Prostate gland (tissue), 2 donors: ENCODE measurements at regions not wholly inside any gene's neighbourhood (a gene's known extent, or its start where the extent isn't known, plus 50 kb on each side); places are given as distances from the start of the nearest gene placed in this dataset.

ENCODE experiments used
- DNase-seq: peaks from one replicate; pipeline ENCODE4 v3.0.0-alpha.2; 2019; ENCODE audit warnings: low spot score
- H3K27ac ChIP-seq, 2 donors: fragments of 200-600 bp; sonication (generic); 2 replicates each; pipeline ENCODE4 v1.5.1; 2017 to 2019
- H3K27me3 ChIP-seq: fragments of 200-600 bp; sonication (generic); replicated peaks from 2 replicates; pipeline ENCODE4 v1.5.1; 2019; ENCODE audit not compliant: insufficient read depth
- H3K36me3 ChIP-seq, 2 donors: fragments of 200-600 bp; sonication (generic); 1 replicate in 1 of 2; 2 replicates in 1 of 2; pipeline versions ENCODE4 v1.5.1 to v1.8.1; 2017 to 2019
- H3K4me1 ChIP-seq: fragments of 200-600 bp; sonication (generic); replicated peaks from 2 replicates; pipeline ENCODE4 v1.5.1; 2019
- H3K4me3 ChIP-seq, 2 donors: fragments of 200-600 bp; sonication (generic); 2 replicates each; pipeline ENCODE4 v1.5.1; 2017 to 2019
- H3K9me3 ChIP-seq: fragments of 200-600 bp; sonication (generic); 2 replicates; pipeline ENCODE4 v1.5.1; 2017
- POLR2A ChIP-seq: fragments of 450-650 bp; IDR thresholded peaks from one replicate; pipeline ENCODE4 v1.6.1; 2016; ENCODE audit warnings: antibody characterized with exemption, mild to moderate bottlenecking
- POLR2AphosphoS5 ChIP-seq: sonication (generic); formaldehyde crosslinking; IDR thresholded peaks from one replicate; pipeline ENCODE4 v1.6.1; 2017; ENCODE audit warnings: antibody characterized with exemption
- WGBS: methylation state at CpG from one replicate; pipeline ENCODE4 v1.1.5; 2018; 5-methylcytosine and 5-hydroxymethylcytosine counted together
- intact Hi-C: fragments of 100-400 bp; cut with DNase I; formaldehyde crosslinking; loops from one replicate; pipeline ENCODE4 v1.14.2; 2022
- TF ChIP-seq, protein P1 (sequence below), 4 experiments: fragments of 200-600 bp in 2 of 4; fragments of 450-650 bp in 2 of 4; sonication (generic) in 2 of 4; IDR thresholded peaks; 1 replicate in 3 of 4; 2 replicates in 1 of 4; pipeline ENCODE4 v1.5.1; 2016 to 2019; ENCODE audit warnings: antibody characterized with exemption in 4 of 4, mild to moderate bottlenecking in 2 of 4, moderate library complexity in 2 of 4

DNA sequence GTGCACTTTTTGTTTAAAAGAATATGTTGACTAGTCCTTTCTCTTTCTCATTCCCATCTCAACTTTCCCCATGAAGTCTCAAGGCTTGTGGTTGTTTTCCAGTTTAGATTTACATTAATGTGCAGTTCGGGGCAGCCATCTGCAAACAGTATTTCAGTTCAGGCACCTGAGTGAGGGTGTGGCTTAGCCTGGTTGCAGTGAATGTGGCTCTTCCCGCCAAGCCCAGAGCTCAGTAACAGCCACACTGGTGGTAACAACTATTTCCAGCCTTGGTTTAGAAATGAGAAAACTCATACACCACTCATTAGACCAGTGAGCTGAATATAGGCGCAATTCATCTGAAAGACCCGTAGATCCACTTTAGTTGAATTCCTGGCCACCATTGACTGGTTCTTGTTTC, 394.3 kb downstream of the CMPK2 start:
- no peak overlapping the region for H3K27ac ChIP-seq
- 81% methylated on average over 4 of the region's 4 CpGs for WGBS

DNA sequence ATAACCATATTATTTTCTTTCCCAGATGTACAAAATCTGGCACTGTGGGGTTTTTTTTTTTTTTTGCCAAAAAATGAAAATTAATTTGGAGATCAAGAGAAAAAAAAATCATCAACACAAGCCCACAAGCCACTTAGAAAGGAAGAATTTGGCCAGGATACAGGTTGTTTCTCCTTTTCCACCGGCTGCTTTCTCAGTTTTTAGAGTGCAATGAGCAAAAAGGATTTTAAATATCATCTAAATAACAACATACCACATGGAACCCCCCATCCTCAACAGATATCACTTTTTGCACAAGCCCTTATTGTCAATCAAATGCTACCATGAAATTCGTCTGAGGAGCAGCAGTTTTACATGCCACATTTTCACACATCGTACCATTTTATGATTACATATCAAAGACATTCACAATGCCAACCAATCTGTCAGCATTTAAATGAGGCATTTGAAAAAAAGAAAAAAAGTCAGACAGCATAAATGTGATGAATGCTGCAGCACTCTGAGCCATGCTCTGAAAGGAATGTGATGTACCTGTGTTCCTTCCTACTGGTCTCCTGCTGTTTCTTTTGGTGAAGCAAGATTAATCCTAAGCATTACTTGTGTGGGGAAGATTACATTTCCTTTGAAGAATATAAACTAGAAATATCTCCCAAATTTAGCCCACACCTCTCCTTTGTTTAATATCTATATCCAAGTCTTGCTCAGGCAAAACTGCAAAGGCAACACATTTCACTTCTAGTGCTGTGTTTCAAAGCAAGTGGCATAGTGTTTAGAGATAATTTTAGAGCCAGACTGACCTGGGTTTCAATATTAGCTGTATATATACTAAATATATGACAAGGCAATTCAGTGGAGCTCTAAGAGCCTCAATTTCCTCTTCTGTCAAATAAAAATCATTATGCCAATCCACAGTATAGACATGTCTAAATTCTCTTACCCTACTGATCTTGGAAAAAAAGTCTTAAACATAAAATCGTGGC, 391.3 kb downstream of the CMPK2 start:
- no peak for DNase-seq
- Histone ChIP-seq H3K9me3 (no peaks in the 10 kb centered on the region), H3K27ac (no peak overlapping the region), H3K4me1 (no peaks in the 10 kb centered on the region), H3K4me3 (no peak overlapping the region), H3K36me3 (no peaks in the 10 kb centered on the region), H3K27me3 (no peaks in the 10 kb centered on the region)
- intact Hi-C loops, result no loop called here
- TF ChIP-seq POLR2AphosphoS5, result no peak
- TF ChIP-seq POLR2A, result no peak
- TF ChIP-seq, protein P1, sequence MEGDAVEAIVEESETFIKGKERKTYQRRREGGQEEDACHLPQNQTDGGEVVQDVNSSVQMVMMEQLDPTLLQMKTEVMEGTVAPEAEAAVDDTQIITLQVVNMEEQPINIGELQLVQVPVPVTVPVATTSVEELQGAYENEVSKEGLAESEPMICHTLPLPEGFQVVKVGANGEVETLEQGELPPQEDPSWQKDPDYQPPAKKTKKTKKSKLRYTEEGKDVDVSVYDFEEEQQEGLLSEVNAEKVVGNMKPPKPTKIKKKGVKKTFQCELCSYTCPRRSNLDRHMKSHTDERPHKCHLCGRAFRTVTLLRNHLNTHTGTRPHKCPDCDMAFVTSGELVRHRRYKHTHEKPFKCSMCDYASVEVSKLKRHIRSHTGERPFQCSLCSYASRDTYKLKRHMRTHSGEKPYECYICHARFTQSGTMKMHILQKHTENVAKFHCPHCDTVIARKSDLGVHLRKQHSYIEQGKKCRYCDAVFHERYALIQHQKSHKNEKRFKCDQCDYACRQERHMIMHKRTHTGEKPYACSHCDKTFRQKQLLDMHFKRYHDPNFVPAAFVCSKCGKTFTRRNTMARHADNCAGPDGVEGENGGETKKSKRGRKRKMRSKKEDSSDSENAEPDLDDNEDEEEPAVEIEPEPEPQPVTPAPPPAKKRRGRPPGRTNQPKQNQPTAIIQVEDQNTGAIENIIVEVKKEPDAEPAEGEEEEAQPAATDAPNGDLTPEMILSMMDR (IDR thresholded peaks at IDR 0.05), result no peak
- 56% methylated on average over 4 of the region's 4 CpGs for WGBS

More for the DNA sequence above, 394.3 kb downstream of the CMPK2 start:
- intact Hi-C loops, result no loop called here
- H3K4me1 ChIP-seq, result no peaks in the 10 kb centered on the region
- no peak for DNase-seq
- H3K27me3 ChIP-seq, result no peaks in the 10 kb centered on the region
- TF ChIP-seq POLR2A, result no peak
- TF ChIP-seq POLR2AphosphoS5, result no peak
- TF ChIP-seq, protein P1 (IDR thresholded peaks at IDR 0.05), result no peak
- H3K36me3 ChIP-seq, result no peaks in the 10 kb centered on the region
- no peak overlapping the region for H3K4me3 ChIP-seq
- no peaks in the 10 kb centered on the region for H3K9me3 ChIP-seq

DNA sequence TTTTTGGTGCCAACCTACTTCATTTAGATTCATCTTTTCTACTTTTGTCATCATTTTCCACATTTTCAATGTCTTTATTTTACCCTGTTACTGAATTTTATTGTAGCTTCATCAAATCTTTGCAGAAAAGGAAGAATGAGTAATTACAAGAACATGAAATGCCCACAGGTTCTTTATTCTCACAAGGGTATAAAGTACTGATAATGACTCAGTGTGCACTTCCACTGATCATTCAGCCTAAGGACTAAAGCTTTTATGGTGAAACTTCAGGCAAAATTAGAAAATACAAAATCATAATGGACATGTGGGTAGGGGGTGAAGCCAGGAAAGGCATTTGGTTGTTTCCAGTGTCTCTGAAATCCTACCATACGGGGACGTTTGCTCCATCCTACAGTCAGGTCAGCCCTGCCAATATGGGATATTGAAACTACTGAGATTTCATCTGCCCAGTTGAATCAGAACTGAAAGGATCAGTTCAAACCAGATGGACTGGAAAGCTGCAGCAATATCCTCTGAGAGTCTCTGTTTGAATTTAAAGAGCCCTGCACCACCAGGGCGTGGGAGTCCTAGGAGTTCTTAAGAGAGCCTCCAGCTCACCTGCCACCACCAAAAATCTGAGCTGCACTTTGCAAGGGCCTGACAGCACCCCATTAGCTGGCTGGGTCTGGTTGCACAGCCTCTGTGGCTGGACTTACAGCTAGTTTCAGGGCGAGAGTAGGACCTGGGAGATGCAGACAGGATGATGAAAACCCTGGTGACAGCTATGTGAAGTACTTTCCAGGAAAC, 390.4 kb downstream of the CMPK2 start:
- TF ChIP-seq, protein P1 (IDR thresholded peaks at IDR 0.05), result no peak

DNA sequence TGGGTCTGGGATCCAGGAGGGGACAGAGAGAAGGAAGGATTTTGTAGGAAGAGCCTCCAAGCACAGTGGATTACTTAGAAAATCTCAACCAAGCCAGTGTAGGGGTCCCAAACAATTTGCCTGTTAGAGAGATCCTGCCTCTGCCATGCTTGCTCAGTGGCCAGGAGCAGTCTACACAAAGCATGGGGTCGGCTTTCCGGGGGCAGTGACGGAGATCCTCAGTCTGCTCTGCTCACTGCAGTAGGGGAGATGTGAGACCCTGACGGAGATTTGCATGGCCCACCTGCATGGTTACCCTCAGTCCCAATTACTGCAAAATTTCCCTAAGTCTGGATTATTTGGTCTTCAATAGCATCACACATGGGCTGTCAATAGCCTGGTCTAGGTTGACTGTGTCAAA, 385.2 kb downstream of the CMPK2 start:
- intact Hi-C loops, result no loop called here

More for the DNA sequence above, 390.4 kb downstream of the CMPK2 start:
- no peak for DNase-seq
- no peaks in the 10 kb centered on the region for H3K9me3 ChIP-seq
- WGBS, result 83% methylated on average over 4 of the region's 4 CpGs
- H3K4me3 ChIP-seq, result no peak overlapping the region
- no peaks in the 10 kb centered on the region for H3K36me3 ChIP-seq
- H3K4me1 ChIP-seq, result no peaks in the 10 kb centered on the region
- intact Hi-C loops, result no loop called here
- no peaks in the 10 kb centered on the region for H3K27me3 ChIP-seq
- no peak overlapping the region for H3K27ac ChIP-seq

More for the DNA sequence above, 385.2 kb downstream of the CMPK2 start:
- Histone ChIP-seq H3K4me1 (no peaks in the 10 kb centered on the region), H3K36me3 (no peaks in the 10 kb centered on the region), H3K4me3 (no peak overlapping the region), H3K27ac (no peak overlapping the region), H3K9me3 (no peaks in the 10 kb centered on the region), H3K27me3 (no peaks in the 10 kb centered on the region)
- DNase-seq, result no peak
- WGBS, result 96% methylated on average over 4 of the region's 4 CpGs
- TF ChIP-seq, protein P1 (IDR thresholded peaks at IDR 0.05), result no peak
